Gastroesophageal sphincter (tissue), 4 donors: ENCODE measurements at regions not wholly inside any gene's neighbourhood (a gene's known extent, or its start where the extent isn't known, plus 50 kb on each side); places are given as distances from the start of the nearest gene placed in this dataset.

Source experiments
- ATAC-seq: fragments of 150-250 bp; one replicate; pipeline ENCODE4 v1.9.1; 2016; ENCODE audit warnings: mild to moderate bottlenecking, moderate library complexity
- H3K27ac ChIP-seq, 4 donors: fragments of 200-600 bp; sonication (generic) in 3 of 4; 1 replicate in 3 of 4; 2 replicates in 1 of 4; pipeline ENCODE4 v1.5.1; 2016 to 2019
- H3K27me3 ChIP-seq: fragments of 200-600 bp; sonication (generic); one replicate; pipeline ENCODE4 v1.5.1; 2019
- H3K36me3 ChIP-seq, 2 donors: fragments of 200-600 bp; sonication (generic); one replicate each; pipeline ENCODE4 v1.5.1; 2019; ENCODE audit warnings: control low read depth in 1 of 2
- H3K4me1 ChIP-seq, 3 donors: fragments of 200-600 bp; sonication (generic); 1 replicate in 2 of 3; 2 replicates in 1 of 3; pipeline ENCODE4 v1.5.1; 2016 to 2019; ENCODE audit warnings: control low read depth in 2 of 3
- H3K4me3 ChIP-seq, 2 donors: fragments of 200-600 bp; sonication (generic); one replicate each; pipeline ENCODE4 v1.5.1; 2019; ENCODE audit warnings: mild to moderate bottlenecking in 1 of 2, moderate library complexity in 1 of 2
- H3K9me3 ChIP-seq, 3 donors: fragments of 200-600 bp; sonication (generic); one replicate each; pipeline ENCODE4 v1.5.1; 2017 to 2019; ENCODE audit warnings: control low read depth in 2 of 3
- EP300 ChIP-seq: sonication (generic); formaldehyde crosslinking; IDR thresholded peaks from one replicate; pipeline ENCODE4 v1.6.1; 2017; ENCODE audit warnings: antibody characterized with exemption, mild to moderate bottlenecking
- POLR2A ChIP-seq, 2 donors: fragments of 450-650 bp; IDR thresholded peaks; one replicate each; pipeline ENCODE4 v1.6.1; 2017; ENCODE audit warnings: antibody characterized with exemption in 2 of 2, mild to moderate bottlenecking in 2 of 2, moderate library complexity in 1 of 2
- POLR2AphosphoS5 ChIP-seq: sonication (generic); formaldehyde crosslinking; IDR thresholded peaks from one replicate; pipeline ENCODE4 v1.6.1; 2017; ENCODE audit warnings: antibody characterized with exemption
- WGBS, 2 donors: methylation state at CpG; one replicate each; pipeline ENCODE4 v1.1.5; 2018; ENCODE audit warnings: low coverage in 1 of 2; 5-methylcytosine and 5-hydroxymethylcytosine counted together
- TF ChIP-seq, protein P1 (sequence below), 4 experiments: fragments of 200-600 bp in 2 of 4; fragments of 450-650 bp in 2 of 4; sonication (generic) in 1 of 4; IDR thresholded peaks; one replicate each; pipeline ENCODE4 v1.5.1; 2017 to 2019; ENCODE audit warnings: antibody characterized with exemption in 4 of 4, mild to moderate bottlenecking in 2 of 4, moderate library complexity in 2 of 4

DNA sequence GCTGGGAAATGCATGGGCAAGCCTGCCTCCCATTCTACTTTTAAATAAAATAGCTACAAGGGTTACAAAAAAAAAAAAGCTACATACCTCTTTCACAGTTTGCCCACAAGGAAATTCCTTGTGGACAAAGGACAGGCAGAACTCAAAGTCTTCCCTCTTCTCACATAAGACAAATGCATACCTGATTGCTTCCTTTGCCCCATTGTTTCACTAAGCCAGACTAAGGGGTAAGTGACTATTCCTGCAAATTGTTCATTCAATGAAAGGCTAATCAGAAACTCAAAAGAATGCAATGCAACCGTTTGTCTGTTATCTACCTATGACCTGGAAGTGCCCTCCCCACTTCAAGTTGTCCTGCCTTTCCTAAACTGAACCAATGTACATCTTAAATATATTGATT is 780.6 kb downstream of the FAM133A start:
- no peaks in the 10 kb centered on the region for H3K4me1 ChIP-seq
- 0% methylated on average over 1 of the region's 1 CpG for WGBS, 2 donors
- no peak overlapping the region for H3K4me3 ChIP-seq
- H3K27ac ChIP-seq = no peak overlapping the region
- no peak for ATAC-seq
- no peak for TF ChIP-seq EP300
- TF ChIP-seq POLR2A (IDR thresholded peaks at IDR 0.05) = no peak
- no peak for TF ChIP-seq POLR2AphosphoS5
- TF ChIP-seq, protein P1, sequence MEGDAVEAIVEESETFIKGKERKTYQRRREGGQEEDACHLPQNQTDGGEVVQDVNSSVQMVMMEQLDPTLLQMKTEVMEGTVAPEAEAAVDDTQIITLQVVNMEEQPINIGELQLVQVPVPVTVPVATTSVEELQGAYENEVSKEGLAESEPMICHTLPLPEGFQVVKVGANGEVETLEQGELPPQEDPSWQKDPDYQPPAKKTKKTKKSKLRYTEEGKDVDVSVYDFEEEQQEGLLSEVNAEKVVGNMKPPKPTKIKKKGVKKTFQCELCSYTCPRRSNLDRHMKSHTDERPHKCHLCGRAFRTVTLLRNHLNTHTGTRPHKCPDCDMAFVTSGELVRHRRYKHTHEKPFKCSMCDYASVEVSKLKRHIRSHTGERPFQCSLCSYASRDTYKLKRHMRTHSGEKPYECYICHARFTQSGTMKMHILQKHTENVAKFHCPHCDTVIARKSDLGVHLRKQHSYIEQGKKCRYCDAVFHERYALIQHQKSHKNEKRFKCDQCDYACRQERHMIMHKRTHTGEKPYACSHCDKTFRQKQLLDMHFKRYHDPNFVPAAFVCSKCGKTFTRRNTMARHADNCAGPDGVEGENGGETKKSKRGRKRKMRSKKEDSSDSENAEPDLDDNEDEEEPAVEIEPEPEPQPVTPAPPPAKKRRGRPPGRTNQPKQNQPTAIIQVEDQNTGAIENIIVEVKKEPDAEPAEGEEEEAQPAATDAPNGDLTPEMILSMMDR (IDR thresholded peaks at IDR 0.05) = no peak
- no peaks in the 10 kb centered on the region for H3K27me3 ChIP-seq
- no peaks in the 10 kb centered on the region for H3K36me3 ChIP-seq
- no peaks in the 10 kb centered on the region for H3K9me3 ChIP-seq

DNA sequence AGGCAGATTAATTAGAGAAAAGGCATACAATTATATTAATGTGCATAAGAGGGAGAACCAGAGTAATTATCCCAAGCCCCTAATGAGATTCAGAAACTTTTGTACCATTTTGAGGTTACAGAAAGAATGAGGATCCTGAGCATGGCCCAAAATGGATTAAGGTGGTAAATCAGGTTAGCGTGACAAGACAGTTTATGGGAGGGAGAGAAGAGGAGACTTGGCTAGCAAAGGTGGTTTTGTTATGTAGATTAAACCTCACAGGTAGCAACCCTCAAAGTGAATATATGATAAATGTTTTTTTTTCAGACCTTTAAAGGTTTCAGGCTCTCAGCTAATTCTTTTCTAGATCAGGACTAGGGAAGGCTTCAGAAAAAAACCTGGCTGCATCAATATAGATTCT is 781.8 kb downstream of the FAM133A start:
- 83% methylated on average over 1 of the region's 1 CpG; no CpG with 5 or more reads in 1 of the 2 donors for WGBS, 2 donors
- H3K27ac ChIP-seq = no peak overlapping the region
- H3K9me3 ChIP-seq = no peaks in the 10 kb centered on the region
- no peak overlapping the region for H3K4me3 ChIP-seq
- H3K27me3 ChIP-seq = no peaks in the 10 kb centered on the region
- no peaks in the 10 kb centered on the region for H3K4me1 ChIP-seq
- H3K36me3 ChIP-seq = no peaks in the 10 kb centered on the region
- TF ChIP-seq EP300 (no peak), POLR2A (IDR thresholded peaks at IDR 0.05) (no peak), POLR2AphosphoS5 (no peak)
- TF ChIP-seq, protein P1 (IDR thresholded peaks at IDR 0.05) = no peak
- ATAC-seq = no peak

DNA sequence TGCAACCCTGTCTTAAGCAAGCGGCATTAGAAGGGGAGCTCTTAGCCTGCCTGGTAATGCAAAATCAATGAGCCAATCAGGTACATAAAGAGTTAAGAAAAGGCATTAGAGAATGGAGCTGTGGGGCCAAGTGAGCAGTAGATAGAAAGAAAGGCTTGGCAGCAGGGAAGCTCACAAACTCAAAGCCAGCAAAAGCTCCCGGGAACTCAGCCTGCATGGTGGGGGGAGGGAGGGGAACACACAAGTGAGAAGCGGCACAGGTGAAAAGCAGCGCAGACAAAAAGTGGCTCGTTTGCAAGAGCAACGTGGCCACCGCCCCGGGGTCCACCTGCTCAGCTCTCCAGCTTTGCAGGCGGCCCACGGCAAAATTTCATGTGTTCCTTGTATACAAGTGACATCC is 818.5 kb downstream of the FAM133A start:
- WGBS, 2 donors = 25% methylated on average over 8 of the region's 10 CpGs; no CpG with 5 or more reads in 1 of the 2 donors
- no peak for TF ChIP-seq POLR2A (IDR thresholded peaks at IDR 0.05)
- no peak for TF ChIP-seq EP300
- TF ChIP-seq, protein P1 (IDR thresholded peaks at IDR 0.05) = no peak
- TF ChIP-seq POLR2AphosphoS5 = no peak
- Histone ChIP-seq H3K9me3 (no peaks in the 10 kb centered on the region), H3K4me1 (no peaks in the 10 kb centered on the region), H3K27me3 (no peaks in the 10 kb centered on the region), H3K27ac (no peak overlapping the region), H3K4me3 (no peak overlapping the region), H3K36me3 (no peaks in the 10 kb centered on the region)
- no peak for ATAC-seq

DNA sequence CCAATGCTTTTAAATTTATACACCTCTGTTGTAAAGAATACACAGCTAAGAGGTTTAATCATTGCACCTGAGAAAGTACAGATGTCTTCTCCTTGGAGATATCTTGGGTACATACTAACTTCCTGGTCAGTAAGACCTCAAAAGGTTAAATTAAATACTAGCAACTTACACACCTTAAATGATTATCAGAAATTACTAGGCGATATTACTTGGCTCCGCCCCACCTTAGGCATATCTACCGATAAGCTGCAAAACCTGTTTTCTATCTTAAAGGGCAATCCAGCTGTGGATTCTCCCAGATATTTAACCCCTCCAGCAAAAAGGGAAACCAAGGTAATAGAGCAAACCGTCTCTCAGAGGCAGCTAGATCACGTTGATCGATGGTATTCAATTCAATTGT is 819.4 kb downstream of the FAM133A start:
- Histone ChIP-seq H3K4me1 (no peaks in the 10 kb centered on the region), H3K27ac (no peak overlapping the region), H3K9me3 (no peaks in the 10 kb centered on the region), H3K36me3 (no peaks in the 10 kb centered on the region), H3K4me3 (no peak overlapping the region), H3K27me3 (no peaks in the 10 kb centered on the region)
- 64 to 66% methylated on average over 6 of the region's 6 CpGs for WGBS, 2 donors
- ATAC-seq = no peak
- TF ChIP-seq, protein P1 (IDR thresholded peaks at IDR 0.05) = no peak
- TF ChIP-seq EP300 (no peak), POLR2A (IDR thresholded peaks at IDR 0.05) (no peak), POLR2AphosphoS5 (no peak)

DNA sequence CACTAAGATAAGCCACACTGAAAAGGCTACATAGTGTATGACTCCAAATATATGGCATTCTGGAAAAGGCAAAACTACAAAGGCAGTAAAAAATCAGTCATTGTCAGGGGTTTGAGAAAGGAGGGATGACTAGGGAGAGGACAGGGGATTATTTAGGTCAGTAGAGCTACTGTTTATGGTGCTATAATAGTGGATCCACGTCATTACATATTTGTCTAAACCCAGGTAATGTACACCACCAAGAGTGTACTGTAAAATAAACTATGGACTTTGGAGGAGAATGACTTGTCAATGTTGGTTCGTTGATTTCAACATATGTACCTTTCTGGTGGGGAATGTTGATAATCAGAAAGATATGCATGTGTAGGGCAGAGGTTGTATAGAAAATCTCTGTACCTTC is 837.6 kb downstream of the FAM133A start:
- Histone ChIP-seq H3K36me3 (no peaks in the 10 kb centered on the region), H3K27ac (no peak overlapping the region), H3K4me1 (no peaks in the 10 kb centered on the region), H3K27me3 (no peaks in the 10 kb centered on the region), H3K4me3 (no peak overlapping the region), H3K9me3 (no peaks in the 10 kb centered on the region)
- ATAC-seq = no peak
- WGBS, 2 donors = 29 to 37% methylated on average over 2 of the region's 2 CpGs
- TF ChIP-seq POLR2A (IDR thresholded peaks at IDR 0.05) (no peak), EP300 (no peak), POLR2AphosphoS5 (no peak)
- TF ChIP-seq, protein P1 (IDR thresholded peaks at IDR 0.05) = no peak
